ENCODE measurements at regions not wholly inside any gene's neighbourhood (a gene's known extent, or its start where the extent isn't known, plus 50 kb on each side); places are given as distances from the start of the nearest gene placed in this dataset.

DNA sequence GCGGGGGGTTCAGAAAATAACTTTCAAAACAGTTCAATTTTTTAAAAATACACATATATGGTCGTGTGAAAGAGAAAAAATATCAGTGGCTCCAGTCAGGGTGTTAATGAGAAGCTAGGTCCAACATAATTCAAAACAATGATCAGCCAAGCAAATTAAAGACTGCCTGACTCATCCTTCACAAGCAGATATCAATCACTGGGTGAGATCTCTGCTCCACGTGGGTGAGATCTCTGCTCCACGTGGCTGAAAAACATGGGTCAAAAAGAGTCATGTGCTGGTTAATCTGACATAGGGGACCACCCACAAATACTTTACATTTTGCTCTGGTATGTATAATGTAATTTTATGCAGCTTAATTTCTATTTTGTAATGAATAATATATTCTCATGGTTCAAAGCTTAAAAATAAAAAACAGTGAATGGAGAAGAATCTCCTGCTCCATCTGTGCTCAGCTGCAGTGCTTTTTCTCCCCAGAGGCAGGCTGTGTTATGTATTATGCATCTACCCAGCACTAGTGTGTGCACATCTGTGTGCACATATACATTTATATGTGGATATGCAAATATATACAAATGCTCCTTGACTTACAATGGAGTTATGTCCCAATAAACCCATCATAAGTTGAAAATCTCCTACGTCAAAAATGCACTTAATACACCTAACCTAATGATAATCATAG is 93.1 kb upstream of the S1PR3 start:
- Histone ChIP-seq H3K9me2 (no peaks in the 10 kb centered on the region), H3K4me3 (ENCODE audit: low read depth in 2 of 2, low read length in 1 of 2) (no peak overlapping the region), H3K36me3 (replicated peaks in 1 of 2; ENCODE audit: control insufficient read depth in 1 of 2, insufficient read depth in 2 of 2, low read length in 1 of 2) (no peaks in the 10 kb centered on the region), H3K9ac (no peak overlapping the region), H3K4me2 (no peak overlapping the region), H3K4me1 (ENCODE audit: control insufficient read depth in 1 of 2, insufficient read depth in 2 of 2, low read depth in 1 of 2, low read length in 1 of 2) (no peaks in the 10 kb centered on the region), H2AFZ (ENCODE audit: low read depth) (no peak overlapping the region), H3K27me3 (ENCODE audit: insufficient read depth) (no peaks in the 10 kb centered on the region), H4K20me1 (ENCODE audit: insufficient read depth) (no peaks in the 10 kb centered on the region), H3K79me2 (ENCODE audit: insufficient read depth) (no peaks in the 10 kb centered on the region), H3F3A (replicated peaks; ENCODE audit: insufficient read depth) (no peaks in the 10 kb centered on the region), H3K27ac (ENCODE audit: low read depth in 2 of 2, low read length in 1 of 2) (no peak overlapping the region), H3K9me3 (no peaks in the 10 kb centered on the region)
- TF ChIP-seq RXRA (IDR thresholded peaks at IDR 0.05; ENCODE audit: borderline replicate concordance, low read depth): no peak
- no peak for TF ChIP-seq SMC3 (IDR thresholded peaks at IDR 0.05; ENCODE audit: low read depth, low read length)
- TF ChIP-seq POLR2AphosphoS5 (IDR thresholded peaks at IDR 0.05; ENCODE audit: low read depth, low read length): no peak
- TF ChIP-seq REST (IDR thresholded peaks at IDR 0.05; ENCODE audit: low read depth, low read length): no peak
- no peak for TF ChIP-seq JUND (IDR thresholded peaks at IDR 0.05)
- TF ChIP-seq RAD21 (IDR thresholded peaks at IDR 0.05; ENCODE audit: low read length): no peak
- TF ChIP-seq SIN3A (IDR thresholded peaks at IDR 0.05; ENCODE audit: borderline replicate concordance, low read depth, low read length): no peak
- no peak for TF ChIP-seq PBX3 (IDR thresholded peaks at IDR 0.05)
- no peak for TF ChIP-seq TAF1 (IDR thresholded peaks at IDR 0.05; ENCODE audit: borderline replicate concordance, low read depth, low read length)
- TF ChIP-seq IRF3 (IDR thresholded peaks at IDR 0.05; ENCODE audit: low read depth, low read length): no peak
- WGBS (ENCODE audit: low lambda C conversion rate): 32% methylated on average over 5 of the region's 5 CpGs
- ChIA-PET POLR2A (no interaction called here), CTCF (no interaction called here)
- DNase-seq: no peak

- no peak overlapping the region for H3K4me2 ChIP-seq
- ChIA-PET CTCF (no interaction called here), POLR2A (no interaction called here)
- no peak overlapping the region for H2AFZ ChIP-seq (ENCODE audit: low read depth)
- H3K9ac ChIP-seq: no peak overlapping the region
- H3K9me2 ChIP-seq: no peaks in the 10 kb centered on the region
- H3F3A ChIP-seq (replicated peaks; ENCODE audit: insufficient read depth): no peaks in the 10 kb centered on the region
- H3K4me1 ChIP-seq (ENCODE audit: control insufficient read depth in 1 of 2, insufficient read depth in 2 of 2, low read depth in 1 of 2, low read length in 1 of 2): no peaks in the 10 kb centered on the region
- no peak for DNase-seq
- 36% methylated on average over 2 of the region's 2 CpGs for WGBS (ENCODE audit: low lambda C conversion rate)
- H3K27ac ChIP-seq (ENCODE audit: low read depth in 2 of 2, low read length in 1 of 2): no peak overlapping the region
- no peaks in the 10 kb centered on the region for H4K20me1 ChIP-seq (ENCODE audit: insufficient read depth)
- H3K4me3 ChIP-seq (ENCODE audit: low read depth in 2 of 2, low read length in 1 of 2): no peak overlapping the region
- no peaks in the 10 kb centered on the region for H3K9me3 ChIP-seq
- H3K79me2 ChIP-seq (ENCODE audit: insufficient read depth): no peaks in the 10 kb centered on the region
- H3K36me3 ChIP-seq (replicated peaks in 1 of 2; ENCODE audit: control insufficient read depth in 1 of 2, insufficient read depth in 2 of 2, low read length in 1 of 2): no peaks in the 10 kb centered on the region
- no peaks in the 10 kb centered on the region; the same call in 1 of the 2 replicates for H3K27me3 ChIP-seq (ENCODE audit: insufficient read depth)
- TF ChIP-seq ELF1 (IDR thresholded peaks at IDR 0.05): no peak
- TF ChIP-seq JUND (IDR thresholded peaks at IDR 0.05): no peak
- TF ChIP-seq RXRA (IDR thresholded peaks at IDR 0.05; ENCODE audit: borderline replicate concordance, low read depth): no peak
- TF ChIP-seq, protein P1, sequence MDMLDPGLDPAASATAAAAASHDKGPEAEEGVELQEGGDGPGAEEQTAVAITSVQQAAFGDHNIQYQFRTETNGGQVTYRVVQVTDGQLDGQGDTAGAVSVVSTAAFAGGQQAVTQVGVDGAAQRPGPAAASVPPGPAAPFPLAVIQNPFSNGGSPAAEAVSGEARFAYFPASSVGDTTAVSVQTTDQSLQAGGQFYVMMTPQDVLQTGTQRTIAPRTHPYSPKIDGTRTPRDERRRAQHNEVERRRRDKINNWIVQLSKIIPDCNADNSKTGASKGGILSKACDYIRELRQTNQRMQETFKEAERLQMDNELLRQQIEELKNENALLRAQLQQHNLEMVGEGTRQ (IDR thresholded peaks at IDR 0.05; ENCODE audit: borderline replicate concordance, low read depth, low read length): no peak
- no peak for TF ChIP-seq IRF3 (IDR thresholded peaks at IDR 0.05; ENCODE audit: low read depth, low read length)
- TF ChIP-seq FOXJ3 (CRISPR knock-in tag; IDR thresholded peaks at IDR 0.05): no peak
- TF ChIP-seq YY1 (IDR thresholded peaks at IDR 0.05; ENCODE audit: low read depth): no peak
- TF ChIP-seq, protein P2, sequence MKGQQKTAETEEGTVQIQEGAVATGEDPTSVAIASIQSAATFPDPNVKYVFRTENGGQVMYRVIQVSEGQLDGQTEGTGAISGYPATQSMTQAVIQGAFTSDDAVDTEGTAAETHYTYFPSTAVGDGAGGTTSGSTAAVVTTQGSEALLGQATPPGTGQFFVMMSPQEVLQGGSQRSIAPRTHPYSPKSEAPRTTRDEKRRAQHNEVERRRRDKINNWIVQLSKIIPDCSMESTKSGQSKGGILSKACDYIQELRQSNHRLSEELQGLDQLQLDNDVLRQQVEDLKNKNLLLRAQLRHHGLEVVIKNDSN (IDR thresholded peaks at IDR 0.05; ENCODE audit: borderline replicate concordance, low read depth): no peak
- TF ChIP-seq MEF2A (IDR thresholded peaks at IDR 0.05; ENCODE audit: borderline replicate concordance, low read depth): no peak
- TF ChIP-seq FOSL2 (IDR thresholded peaks at IDR 0.05; ENCODE audit: borderline replicate concordance, low read depth): no peak
- no peak for TF ChIP-seq TEAD4 (IDR thresholded peaks at IDR 0.05; ENCODE audit: borderline replicate concordance, insufficient read depth)
- no peak for TF ChIP-seq EP300 (IDR thresholded peaks at IDR 0.05; ENCODE audit: borderline replicate concordance in 1 of 2, low read depth in 1 of 2, low read length in 1 of 2)
Measured at GRCh38 chr9:88905506-88905905, 85.8 kb upstream of the S1PR3 start.
